Embryonic facial prominence (tissue), 1 donor: ENCODE measurements at regions not wholly inside any gene's neighbourhood (a gene's known extent, or its start where the extent isn't known, plus 50 kb on each side); places are given as distances from the start of the nearest gene placed in this dataset.

Source experiments
- DNase-seq: peaks from one replicate; pipeline ENCODE4 v3.0.0-alpha.2; 2016; ENCODE audit errors: extremely low spot score

DNA sequence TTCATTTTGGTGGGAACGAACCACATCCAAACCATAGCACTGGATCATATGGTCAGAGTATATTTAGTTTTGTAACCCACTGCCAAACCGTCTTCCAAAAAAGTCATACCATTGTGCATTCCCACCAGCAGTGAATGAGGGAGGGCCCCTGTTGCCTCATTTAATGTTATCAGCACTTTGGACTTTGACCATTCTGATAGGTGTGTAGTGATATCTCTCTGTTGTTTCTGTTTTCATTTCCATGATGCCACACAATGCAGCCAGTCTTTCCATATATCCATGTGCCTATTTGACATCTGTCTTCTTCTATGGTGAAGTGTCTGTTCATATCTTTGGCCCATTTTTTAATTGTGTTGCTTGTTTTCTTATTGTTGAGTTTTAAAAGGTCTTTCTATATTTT, 105.0 kb upstream of the PPP2R2D start:
- DNase-seq = no peak

DNA sequence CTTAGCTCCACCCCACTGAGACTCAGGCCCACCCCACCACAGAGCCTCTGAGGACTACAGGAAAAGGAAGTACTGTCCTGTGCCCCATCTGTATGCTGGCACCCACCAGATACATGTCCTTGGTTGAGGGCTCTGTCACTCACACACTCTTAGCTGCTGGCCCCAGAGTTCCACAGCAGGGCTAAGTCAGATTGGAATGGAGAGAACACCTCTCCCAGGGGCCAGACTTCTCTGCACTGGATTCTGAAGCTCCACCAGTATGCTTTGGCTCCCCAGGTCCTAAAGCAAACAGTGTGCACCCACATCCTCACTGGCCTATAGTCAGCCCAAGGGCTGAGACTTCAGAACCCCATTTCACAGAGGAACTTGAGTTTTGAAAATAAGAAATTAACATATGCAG, 103.2 kb upstream of the PPP2R2D start:
- no peak for DNase-seq

DNA sequence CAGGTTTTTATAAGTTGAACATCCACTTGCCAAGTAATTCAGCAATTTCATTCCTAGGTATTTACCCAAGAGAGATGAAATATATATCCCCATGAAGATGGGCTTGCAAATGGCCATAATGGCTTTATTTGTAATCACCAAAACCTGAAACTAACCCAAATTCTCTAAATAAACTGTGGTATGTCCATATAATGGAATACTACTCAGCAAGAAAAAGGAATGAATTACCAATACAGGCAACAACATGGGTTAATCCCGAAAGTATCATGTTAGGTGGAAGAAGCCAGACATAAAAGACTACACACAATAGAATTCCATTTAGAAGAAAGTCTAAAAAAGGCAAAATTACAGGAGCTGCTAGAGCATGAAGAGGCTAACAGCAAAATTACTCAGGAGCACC, 101.4 kb upstream of the PPP2R2D start:
- no peak for DNase-seq

DNA sequence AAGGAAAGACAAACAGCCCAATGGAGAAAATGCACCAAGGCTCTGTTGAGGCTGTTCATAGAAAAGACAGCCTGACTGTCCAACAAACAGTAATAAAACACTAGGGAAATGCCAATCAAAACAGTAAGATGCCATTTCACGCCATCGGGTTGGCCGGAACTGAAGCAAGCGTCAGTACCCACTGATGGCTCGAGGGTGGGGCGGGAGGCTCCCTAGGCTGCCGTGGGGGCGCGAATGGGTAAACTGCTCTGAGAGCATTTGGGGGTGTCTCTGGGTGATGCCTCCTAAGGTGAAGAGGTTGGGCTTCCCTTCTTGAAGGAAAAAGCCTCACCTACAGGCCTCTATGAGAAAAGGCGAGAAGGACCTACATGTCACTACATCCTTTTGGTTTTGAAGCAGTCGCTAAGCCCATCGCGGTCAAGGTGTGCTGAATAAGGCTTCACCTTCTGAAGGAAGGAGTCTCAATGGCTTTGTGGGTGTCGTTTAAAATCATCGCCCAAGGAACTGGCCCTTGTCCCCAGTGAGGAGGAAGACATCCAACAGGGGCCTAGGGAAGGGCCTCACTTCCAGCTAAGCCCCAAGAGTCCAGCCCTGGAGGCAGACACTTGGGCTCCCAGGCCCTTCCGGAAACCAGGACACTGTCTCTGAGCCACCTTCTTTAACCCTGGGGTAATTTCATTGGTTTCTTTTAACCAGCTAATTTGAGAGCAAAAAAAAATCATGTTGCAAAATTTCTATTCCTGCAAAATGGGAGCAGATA, 98.5 kb upstream of the PPP2R2D start:
- DNase-seq = no peak

DNA sequence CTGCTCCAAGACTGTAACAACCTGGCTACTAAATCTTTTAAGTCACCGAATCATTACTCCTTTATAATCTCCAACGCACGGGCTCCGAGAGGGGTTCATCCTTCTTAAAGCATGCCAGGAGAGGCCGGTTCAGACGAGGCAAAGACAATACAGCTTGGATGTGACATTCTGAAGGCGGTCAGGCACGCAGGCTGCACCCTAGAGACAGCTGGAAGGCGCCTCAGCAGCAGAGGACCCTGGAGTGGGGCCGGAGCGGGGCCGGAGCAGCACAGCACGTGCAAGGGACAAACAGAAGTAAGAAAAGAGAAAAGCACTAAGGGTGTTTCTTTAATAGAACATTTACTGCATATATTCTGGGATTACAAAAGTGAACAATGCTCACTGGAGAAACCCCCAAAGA, 97.8 kb upstream of the PPP2R2D start:
- DNase-seq = no peak

DNA sequence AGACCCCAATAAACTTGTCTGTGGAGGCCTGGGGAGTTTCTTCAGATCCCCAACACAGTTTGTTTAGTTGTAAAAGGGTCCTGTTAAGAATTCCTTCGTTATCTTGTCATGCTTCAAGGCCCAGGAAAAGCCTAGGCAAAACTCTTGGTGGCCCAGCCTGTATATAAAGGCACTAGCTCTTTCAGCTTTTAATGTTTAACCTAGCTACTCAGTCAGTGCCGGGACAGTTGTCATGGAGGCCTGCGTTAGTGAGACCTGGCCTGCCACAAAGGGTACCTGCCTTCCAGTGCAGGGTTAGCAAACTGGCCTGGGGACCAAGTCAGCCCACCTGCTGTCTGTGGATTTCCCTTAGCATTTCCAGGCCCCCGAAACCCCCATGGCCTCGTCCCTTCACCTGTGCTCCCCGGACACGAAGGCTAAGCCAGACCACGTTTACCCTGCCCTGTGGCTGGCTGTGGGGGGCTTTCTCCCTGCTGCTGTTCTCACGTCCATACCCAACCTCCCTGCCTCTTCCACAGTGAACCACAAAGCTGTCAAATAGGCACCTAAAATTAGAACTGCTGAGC, 96.9 kb upstream of the PPP2R2D start:
- no peak for DNase-seq

DNA sequence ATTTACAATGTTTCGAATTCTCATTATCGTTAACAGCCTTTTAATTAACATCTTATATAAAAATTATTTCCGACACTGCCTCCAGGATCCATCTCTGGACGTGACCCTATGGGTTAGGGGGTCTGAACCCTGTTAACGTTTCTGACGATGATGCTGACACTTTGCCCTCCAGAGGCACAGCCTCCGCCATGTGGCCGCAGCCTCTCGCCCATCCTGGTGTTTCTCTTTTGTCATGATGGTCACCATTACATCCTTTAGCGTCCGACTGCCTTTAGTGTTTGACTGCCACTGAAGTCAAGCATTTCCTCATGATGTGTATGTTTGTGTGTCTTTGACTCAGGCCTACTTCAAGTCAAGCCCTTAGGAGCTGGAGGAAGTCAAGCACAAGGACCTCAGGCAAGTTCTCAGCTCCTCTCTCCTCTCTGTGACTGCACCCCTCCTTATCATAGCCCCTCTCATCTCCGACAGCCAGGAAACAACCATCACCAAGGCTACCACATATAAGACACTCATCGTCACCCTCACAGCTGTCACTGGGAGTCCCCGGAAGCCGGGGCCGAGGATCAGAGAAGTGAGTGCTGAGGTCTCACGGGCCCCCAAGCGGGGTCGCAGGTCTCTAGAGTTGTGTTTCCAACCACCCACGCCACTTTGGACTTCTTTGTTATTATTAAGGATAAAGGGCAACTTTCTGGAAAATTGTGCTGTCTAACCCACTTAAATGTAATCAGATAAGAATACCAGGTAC, 96.1 kb upstream of the PPP2R2D start:
- DNase-seq = no peak

DNA sequence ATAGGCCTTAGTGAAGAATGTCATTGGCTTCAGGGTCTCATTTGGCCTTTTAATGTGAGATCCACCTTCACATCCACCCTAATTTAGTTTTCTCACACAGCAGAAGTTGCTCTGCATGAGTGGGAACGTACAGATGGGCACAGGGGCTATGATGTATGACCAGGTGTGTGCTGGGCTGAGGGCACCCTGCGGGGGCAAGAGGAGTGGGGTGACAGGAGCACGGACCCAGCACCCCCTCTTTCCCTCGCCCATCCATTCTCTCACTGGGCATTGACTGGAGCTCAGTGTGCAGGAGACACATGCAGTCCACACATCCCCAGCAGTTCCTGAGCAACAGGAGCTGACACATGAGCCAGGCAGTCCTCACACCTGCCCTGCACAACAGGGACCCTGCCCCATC, 95.1 kb upstream of the PPP2R2D start:
- no peak for DNase-seq

DNA sequence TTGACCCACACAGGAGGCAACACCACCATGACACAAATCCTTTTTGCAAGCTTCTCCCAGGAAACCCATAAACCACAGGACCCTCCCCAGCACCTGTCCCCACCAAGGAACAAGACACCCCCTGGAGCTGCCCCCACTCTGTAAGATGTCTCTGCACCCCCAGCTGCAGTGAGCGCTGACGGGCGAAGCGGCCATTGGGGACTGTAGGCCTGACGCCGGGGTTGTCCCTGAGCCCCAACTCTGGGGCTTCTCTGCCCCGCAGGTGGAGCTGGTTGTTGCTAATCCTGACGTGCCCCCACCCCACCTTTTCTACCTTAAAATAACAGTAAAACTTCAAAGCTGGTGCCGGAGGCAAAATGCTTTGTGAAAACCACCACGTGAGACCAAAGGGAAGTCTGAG, 94.7 kb upstream of the PPP2R2D start:
- no peak for DNase-seq

DNA sequence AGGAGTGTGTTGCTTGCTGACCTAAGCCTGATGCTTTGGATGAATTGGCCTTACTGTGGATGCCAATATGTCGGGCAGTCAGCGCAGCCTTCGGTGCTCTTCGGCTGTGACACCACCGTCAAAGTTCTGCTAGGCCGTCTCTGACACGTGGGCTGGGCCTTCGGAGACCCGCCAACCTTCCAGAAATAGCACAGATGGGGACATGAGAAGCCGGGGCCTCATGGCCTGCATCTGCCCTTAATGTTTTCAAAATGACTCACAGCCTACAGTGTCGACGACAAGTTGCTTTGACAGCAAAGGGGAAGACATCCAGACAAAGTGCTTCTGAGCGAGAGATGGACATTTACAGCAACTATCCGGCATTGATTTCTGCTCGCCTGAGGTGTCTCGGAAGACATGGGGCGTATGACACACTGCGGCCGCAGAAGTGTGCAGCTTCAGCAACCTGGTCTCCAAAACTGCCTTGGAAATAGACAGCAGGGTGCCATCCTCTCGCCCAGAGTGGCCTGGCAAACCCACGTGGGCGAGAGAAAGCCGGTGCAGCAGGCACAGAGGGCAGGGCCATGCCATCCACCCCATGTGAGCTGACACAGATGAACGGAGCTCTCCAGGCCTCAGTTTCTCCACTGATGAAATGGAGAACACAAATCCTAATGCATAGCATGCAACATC, 94.0 kb upstream of the PPP2R2D start:
- DNase-seq = no peak

DNA sequence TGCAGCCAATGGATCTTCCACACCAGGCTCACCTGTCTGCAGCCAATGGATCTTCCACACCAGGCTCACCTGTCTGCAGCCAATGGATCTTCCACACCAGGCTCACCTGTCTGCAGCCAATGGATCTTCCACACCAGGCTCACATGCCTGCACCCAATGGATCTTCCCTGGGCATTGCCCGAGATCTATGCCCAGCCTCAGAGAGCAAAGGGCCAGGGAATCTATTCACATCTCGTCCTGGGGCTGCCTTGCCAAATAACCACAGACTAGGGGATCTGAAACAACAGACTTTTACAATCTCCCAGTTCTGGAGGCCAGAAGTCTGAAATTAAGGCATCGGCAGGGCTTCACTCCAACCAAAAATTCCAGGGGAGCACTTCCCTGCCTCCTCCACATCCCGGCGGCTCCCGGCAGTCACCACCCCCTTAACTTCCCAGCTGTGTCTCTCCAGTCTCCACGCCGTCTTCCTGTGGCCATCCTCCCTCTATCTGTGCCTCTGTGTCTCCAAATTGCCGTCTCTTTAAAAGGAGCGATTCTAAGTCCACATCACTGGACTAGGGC, 92.4 kb upstream of the PPP2R2D start:
- DNase-seq = no peak

DNA sequence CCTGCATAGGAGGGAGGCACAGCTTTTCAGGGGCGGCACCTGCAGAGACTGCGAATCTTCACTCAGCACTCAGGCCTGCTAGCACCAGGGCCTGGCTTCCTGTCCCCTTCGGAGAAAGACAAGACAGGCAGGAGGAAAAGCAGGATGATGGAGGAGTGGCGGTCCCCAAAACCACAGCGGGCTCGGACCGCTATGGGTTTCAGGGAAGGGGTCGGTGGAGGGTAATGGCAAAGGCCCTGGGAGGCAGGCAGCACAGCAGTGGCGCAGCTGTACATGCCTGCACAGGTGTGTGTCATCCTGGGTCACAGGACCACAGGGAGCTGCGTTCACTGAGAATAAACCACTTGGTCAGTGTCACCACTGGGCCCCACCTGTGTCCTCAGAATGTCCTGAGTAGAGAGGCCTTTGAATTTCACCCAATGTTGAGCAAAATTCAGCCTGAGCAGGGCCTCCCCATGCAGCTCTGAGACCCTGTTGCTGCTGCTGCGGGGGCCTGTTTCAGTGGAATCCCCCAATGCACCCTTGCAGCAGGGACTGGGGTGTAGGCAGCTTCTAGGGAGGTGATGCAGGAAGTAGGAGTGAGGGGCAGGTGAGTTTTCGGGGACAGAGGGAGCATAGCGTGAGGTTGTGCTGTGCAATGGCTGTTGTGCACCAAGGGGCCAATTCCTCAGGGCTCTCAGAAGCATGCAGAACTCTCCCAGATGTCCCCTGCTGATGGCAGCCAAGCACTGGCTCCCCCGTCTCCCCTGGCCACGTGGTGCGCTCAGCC, 90.6 kb upstream of the PPP2R2D start:
- DNase-seq = no peak

DNA sequence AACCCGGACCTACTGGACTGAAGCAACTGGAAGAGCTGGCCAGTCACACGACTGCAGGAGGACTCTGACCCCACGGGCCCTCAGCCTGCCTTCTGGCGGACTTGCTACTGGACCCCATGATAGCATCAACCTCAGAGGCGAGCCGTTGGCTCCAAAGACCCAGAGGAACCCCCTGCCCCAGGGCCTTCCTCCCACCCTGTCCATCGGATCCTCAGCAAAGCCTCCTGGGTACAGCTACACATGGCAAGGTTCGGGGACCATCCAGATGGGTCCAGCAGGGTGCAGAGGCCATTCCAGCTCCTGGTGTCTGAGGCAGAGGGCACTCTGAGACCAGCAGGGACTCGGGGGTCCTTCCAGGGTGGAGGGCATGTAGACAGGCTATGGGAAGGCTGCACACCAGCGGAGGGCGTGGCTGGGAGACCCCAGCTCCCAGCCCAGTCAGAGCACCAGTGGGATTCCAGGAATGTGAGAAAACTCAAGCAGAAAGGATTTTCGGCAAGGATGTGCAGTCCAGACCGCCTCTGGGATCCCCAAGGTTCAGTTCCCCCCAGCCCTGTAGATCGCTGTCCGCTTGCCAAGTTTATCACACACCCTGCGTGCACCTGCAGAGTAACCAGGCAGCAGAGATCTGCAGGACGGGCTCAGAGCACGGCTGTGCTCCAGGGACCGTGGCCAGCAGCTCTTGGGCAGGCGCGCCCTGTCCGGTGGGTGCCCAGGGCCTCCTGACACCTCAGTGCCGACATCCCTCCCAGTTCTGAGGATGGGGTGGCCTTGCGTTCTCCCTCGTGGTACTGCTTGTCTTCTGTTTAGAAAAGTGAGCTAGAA, 89.8 kb upstream of the PPP2R2D start:
- DNase-seq = no peak

DNA sequence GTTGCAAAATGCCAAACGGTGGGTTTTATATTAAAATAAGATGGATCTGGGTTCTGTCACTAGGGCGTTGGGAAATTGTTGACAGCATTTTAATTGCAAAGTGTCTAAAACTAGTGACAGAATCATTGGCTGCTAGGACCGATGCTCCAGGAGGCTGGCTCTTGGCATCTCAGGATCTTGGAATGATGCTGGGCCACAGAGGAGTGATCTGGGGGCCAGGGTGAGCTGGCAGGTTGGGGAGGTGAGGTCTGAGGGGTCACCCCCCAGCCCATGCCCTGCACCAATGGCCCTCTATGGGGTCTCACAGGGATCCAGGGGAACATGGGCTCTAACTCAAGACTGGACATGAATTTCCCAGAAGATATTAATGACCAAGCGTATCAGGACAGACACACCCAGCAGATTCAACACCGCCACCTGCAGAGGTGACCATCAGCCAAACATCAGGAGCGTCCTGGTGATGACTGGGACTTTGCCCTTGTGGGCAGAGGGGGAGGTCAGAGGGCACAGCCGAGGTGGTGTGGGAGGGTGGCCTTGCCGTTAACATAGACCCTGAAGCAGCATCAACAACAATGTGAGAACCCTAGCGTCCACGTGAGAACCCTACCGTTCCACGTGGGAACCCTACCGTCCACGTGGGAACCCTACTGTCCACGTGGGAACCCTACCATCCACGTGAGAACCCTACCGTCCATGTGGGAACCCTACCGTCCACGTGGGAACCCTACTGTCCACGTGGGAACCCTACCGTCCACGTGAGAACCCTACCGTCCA, 89.0 kb upstream of the PPP2R2D start:
- no peak for DNase-seq

DNA sequence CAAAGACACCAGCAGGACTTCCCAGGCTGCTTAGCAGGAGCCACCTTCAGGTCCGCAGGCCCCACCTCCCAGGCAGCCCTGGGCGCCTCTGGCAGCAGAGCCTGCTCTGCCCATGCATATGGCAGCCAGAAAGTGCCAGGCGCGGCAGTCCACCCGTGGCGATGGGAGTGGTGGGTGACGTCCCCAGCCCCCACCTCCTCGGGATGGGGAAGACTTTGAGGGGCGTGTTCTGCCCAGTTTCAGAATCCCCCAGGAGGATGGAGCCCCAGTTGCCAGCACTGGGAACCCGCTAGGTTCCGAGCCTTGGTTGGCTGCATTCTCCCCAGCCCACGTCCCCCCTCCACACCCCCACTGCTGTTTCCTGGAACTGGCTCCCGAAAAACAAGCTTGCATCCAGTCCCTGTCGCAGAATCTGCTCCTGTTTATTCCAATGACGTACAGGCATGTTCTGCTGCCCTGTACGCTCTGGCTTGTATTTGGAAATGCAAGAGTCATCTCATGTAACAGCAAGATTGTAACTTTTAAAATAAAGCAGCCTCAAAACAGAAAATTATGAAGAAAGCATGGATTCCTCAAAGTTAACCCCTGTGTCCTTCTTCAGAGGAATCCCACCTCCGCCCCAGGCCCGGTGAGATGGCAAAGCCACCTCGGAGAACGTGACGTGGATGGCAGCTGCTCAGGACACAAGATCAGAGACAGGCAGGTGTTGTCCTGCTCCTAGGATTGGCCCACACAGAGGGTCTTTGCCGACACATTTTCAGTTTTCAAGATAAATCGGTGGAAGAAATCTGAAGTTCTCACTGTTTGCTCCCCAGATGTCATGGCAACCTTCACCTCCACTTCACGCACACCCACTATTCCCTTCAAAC, 87.8 kb upstream of the PPP2R2D start:
- DNase-seq = no peak

DNA sequence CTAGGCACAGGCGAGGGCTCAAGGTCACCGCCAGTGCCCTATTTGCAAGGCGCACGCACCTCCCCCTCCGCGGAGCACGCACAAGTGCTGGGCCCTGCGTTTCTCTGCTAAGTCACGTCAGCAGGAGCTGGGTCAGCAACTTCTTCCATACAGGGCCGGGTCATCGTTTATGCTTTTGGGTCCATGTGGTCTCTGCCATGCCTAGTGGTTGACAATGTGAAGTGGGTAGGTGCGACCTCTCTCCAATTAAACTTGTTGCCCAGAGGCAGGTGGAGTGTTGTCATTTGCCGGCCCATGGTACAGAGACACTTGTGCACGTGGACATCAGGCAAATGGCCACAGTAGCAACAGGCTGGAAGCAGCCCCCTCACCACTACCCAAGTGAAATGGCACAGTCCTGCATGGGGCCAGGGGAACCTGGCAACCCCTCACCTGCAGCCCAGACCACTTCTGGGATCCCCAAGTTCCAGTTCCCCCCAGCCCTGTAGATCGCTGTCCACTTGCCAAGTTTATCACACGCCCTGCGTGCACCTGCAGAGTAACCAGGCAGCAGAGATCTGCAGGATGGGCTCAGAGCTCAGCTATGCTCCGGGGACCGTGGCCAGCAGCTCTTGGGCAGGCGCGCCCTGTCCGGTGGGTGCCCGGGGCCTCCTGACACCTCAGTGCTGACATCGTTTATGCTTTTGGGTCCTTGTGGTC, 86.1 kb upstream of the PPP2R2D start:
- no peak for DNase-seq

DNA sequence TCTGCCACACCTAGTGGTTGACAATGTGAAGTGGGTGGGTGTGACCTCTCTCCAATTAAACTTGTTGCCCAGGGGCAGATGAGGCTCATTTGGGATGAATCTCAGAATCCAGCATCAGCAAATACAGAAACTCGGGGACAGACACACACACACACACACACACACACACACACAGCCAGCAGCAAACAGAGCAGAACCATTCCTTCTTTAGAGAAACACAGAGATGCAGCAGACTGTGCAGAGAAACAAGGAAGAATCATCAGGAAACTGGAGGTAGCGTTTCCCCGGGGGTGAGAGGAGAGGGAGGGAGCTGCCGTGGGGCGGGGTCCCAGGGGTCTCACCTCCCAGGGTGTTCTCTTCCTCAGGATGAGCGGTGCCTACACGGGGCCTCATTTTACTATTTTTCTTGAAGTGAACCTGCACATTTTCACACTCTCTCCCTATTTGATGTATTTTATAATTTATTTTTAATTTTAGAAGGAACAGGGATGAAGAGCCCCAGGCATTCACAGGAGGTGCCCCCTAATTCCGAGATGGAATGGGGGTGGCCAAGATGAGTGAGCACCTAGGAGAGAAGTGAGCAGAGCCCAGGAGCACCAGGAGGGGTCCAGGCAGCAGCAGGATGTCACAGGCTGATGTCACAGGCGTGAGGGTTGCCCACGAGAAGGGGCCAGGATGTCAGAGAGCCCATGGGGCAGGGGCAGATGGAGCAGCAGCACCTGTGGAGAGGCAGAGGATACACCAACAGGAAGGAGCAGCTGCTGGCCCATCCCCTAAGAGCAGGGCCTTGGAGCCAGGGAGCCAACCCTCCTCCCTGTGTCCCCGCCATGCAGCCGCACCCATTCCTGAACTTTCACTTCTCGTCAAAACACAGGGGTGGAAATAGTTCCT, 85.3 kb upstream of the PPP2R2D start:
- no peak for DNase-seq
